GM18868 (cell line): ENCODE measurements at regions not wholly inside any gene's neighbourhood (a gene's known extent, or its start where the extent isn't known, plus 50 kb on each side); places are given as distances from the start of the nearest gene placed in this dataset.

Experiments used
- ATAC-seq: cut with Tn5 transposase; IDR thresholded peaks from one replicate; pipeline ENCODE4 v1.9.1; 2021; ENCODE audit warnings: mild to moderate bottlenecking, moderate library complexity; ENCODE audit not compliant: unreplicated experiment

- ATAC-seq: no peak
These were observed 105.8 kb upstream of the ATXN7L3B start for GRCh38 chr12:74431801-74432200.

GRCh38 chr12:74440469-74440868 is 97.2 kb upstream of the ATXN7L3B start:
- ATAC-seq: no peak

- no peak for ATAC-seq
These were observed 95.8 kb upstream of the ATXN7L3B start for GRCh38 chr12:74441872-74442271.

GRCh38 chr12:74446466-74446865 is 91.2 kb upstream of the ATXN7L3B start:
- ATAC-seq: no peak

- no peak for ATAC-seq
These were observed 87.8 kb upstream of the ATXN7L3B start for GRCh38 chr12:74449872-74450271.

- ATAC-seq: no peak
These were observed 83.5 kb upstream of the ATXN7L3B start for GRCh38 chr12:74454109-74454508.

- ATAC-seq: no peak
These were observed 82.2 kb upstream of the ATXN7L3B start for GRCh38 chr12:74455429-74455828.

GRCh38 chr12:74456431-74456830 is 81.2 kb upstream of the ATXN7L3B start:
- ATAC-seq: no peak

GRCh38 chr12:74468401-74468800 is 69.2 kb upstream of the ATXN7L3B start:
- no peak for ATAC-seq

- ATAC-seq: no peak
These were observed 61.4 kb upstream of the ATXN7L3B start for GRCh38 chr12:74476234-74476633.

GRCh38 chr12:74481078-74481477 is 56.6 kb upstream of the ATXN7L3B start:
- ATAC-seq: no peak

- ATAC-seq: no peak
These were observed 55.5 kb upstream of the ATXN7L3B start for GRCh38 chr12:74482115-74482514.

GRCh38 chr12:74483057-74483456 is 54.6 kb upstream of the ATXN7L3B start:
- no peak for ATAC-seq
